Kidney glomerular epithelial cell (primary cell): ENCODE measurements at regions not wholly inside any gene's neighbourhood (a gene's known extent, or its start where the extent isn't known, plus 50 kb on each side); places are given as distances from the start of the nearest gene placed in this dataset.
"Not testable (repeated sequence)": the region's sequence is repeated elsewhere in the genome, so short reads cannot be mapped to it uniquely, and the experiment has no call there.

ENCODE experiments used
- DNase-seq: peaks from one replicate; lab custom pipeline; 2025; lab: John Stamatoyannopoulos, UW

DNA sequence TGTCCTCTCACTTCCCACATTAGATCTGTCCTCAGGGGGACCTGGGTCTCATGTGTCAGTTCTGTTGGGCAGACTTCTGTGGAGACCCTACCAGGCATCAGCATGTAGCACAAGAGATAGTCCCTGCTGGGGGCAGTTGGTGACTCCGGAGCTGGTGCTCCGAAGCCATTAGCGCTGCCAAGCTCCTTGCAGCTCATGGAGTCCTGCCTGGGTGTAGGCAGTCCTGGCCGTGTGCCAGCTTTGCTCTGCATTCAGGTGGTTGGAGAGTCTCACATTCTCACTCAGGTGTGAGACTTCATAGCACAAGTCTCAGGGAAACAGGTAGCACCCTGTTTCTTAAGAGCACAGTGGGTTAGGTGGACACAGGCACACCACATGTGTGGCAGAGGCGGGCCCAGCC is 202.3 kb downstream of the LIPI start:
- DNase-seq, result not testable (repeated sequence)

- DNase-seq, result not testable (repeated sequence)
Measured at GRCh38 chr21:14008006-14008405, 202.7 kb downstream of the LIPI start.

DNA sequence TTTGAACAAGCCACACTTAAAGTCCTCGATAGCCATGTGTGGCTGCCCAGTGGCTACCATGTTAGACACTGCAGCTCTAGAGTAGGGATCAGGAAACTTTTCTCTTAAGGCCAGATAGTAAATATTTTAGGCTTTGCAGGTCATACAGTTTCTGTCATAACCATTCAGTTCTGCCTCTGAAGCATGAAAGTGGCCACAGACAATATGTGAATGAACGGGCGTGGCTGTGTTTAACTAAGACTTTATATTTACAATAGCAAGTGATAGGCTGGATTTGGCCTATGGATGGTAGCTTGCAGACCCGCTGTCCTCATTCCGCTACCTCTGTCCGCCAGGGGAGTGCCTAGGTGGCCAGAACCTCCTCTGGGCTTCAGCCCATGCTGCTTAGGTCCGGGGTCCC is 204.6 kb downstream of the LIPI start:
- not testable (repeated sequence) for DNase-seq

- not testable (repeated sequence) for DNase-seq
Measured at GRCh38 chr21:13986996-13987958, 223.5 kb downstream of the LIPI start.

GRCh38 chr21:13985865-13986863 is 224.6 kb downstream of the LIPI start:
- DNase-seq, result not testable (repeated sequence)

GRCh38 chr21:13985137-13985864 is 225.5 kb downstream of the LIPI start:
- DNase-seq, result not testable (repeated sequence)

GRCh38 chr21:13984728-13985127 is 226.0 kb downstream of the LIPI start:
- not testable (repeated sequence) for DNase-seq

- DNase-seq, result not testable (repeated sequence)
Measured at GRCh38 chr21:13981176-13982087, 229.3 kb downstream of the LIPI start.

GRCh38 chr21:13980115-13980662 is 230.6 kb downstream of the LIPI start:
- DNase-seq, result peak; percentile 24

DNA sequence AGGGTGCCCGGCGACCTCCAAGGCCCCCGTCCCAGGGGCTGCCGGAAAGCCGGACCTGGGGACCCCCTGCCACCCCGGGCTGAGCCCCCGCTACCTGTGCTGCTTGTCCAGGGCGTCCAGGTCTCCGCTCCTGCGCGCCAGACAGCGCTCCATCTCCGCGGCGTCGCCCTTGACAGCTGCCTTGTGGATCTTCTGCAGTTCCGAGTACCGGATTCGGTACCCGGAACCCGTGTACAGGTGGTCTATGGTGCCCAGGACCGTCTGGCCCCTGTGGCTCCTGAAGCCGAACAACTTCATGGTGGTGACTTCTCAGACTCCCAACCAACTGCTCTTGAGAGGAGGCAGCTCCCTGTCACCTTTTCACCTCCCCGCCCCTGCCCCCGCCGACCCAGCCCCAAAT is 231.1 kb downstream of the LIPI start:
- DNase-seq, result not testable (repeated sequence)

- DNase-seq, result not testable (repeated sequence)
Measured at GRCh38 chr21:13974582-13974981, 236.2 kb downstream of the LIPI start.

GRCh38 chr21:13969853-13970252 is 240.9 kb downstream of the LIPI start:
- DNase-seq, result peak; percentile 0

GRCh38 chr21:13969002-13969401 is 241.8 kb downstream of the LIPI start:
- not testable (repeated sequence) for DNase-seq

GRCh38 chr21:13963259-13963658 is 247.5 kb downstream of the LIPI start:
- not testable (repeated sequence) for DNase-seq

GRCh38 chr21:13937236-13937635 is 273.5 kb downstream of the LIPI start:
- no peak for DNase-seq

DNA sequence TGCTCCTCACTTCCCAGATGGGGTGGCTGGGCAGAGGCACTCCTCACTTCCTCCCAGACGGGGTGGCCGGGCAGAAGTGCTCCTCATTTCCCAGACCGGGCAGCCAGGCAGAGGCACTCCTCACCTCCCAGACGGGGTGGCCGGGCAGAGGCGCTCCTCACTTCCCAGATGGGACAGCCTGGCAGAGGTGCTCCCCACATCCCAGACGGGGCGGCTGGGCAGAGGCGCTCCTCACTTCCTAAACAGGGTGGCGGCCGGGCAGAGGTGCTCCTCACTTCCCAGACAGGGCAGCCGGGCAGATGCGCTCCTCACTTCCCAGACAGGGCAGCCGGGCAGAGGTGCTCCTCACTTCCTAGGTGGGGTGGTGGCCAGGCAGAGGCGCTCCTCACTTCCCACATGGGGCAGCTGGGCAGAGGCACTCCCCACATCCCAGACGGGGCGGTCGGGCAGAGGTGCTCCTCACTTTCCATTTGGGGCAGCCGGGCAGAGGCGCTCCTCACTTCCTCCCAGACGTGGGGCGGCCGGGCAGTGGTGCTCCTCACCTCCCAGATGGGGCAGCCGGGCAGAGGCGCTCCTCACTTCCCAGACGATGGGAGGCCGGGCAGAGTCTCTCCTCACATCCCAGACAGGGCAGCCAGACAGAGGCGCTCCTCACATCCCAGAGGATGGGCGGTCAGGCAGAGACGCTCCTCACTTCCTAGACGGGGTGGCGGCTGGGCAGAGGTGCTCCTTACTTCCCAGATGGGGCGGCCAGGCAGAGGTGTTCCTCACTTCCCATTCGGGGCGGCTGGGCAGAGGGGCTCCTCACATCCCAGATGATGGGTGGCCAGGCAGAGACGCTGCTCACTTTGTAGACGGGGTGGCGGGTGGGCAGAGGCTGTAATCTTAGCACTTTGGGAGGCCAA is 274.5 kb downstream of the LIPI start:
- not testable (repeated sequence) for DNase-seq

DNA sequence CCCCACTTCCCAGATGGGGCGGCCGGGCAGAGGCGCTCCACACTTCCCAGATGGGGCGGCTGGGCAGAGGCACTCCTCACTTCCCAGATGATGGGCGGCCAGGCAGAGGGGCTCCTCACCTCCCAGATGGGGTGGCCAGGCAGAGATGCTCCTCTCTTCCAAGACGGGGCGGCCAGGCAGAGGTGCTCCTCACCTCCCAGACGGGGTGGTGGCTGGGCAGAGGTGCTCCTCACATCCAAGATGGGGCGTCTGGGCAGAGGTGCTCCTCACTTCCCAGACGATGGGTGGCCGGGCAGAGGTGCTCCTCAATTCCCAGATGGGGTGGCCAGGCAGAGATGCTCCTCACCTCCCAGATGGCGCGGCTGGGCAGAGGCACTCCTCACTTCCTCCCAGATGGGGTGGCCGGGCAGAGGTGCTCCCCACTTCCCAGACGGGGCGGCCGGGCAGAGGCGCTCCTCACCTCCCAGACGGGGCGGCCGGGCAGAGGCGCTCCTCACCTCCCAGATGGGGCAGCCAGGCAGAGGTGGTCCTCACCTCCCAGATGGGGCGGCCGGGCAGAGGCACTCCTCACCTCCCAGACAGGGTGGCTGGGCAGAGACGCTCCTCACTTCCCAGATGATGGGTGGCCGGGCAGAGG is 275.2 kb downstream of the LIPI start:
- DNase-seq, result not testable (repeated sequence)

- not testable (repeated sequence) for DNase-seq
Measured at GRCh38 chr21:13934887-13935342, 275.8 kb downstream of the LIPI start.
